CD4-positive, alpha-beta T cell (primary cell): ENCODE measurements at regions not wholly inside any gene's neighbourhood (a gene's known extent, or its start where the extent isn't known, plus 50 kb on each side); places are given as distances from the start of the nearest gene placed in this dataset.

Experiments used
- ATAC-seq: fragments of 200-7000 bp; cut with Tn5 transposase; one replicate; pipeline ENCODE4 v1.10.0; 2022; ENCODE audit warnings: mild to moderate bottlenecking; ENCODE audit not compliant: poor library complexity
- CTCF ChIA-PET: fragments of 350-600 bp; sonication (Branson Sonifier 250); formaldehyde crosslinking; loops from one replicate; lab custom pipeline; 2021; ENCODE audit warnings: antibody characterized with exemption, inconsistent platforms; lab: Charles Lee
- POLR2A ChIA-PET: fragments of 350-600 bp; sonication (Branson Sonifier 250); formaldehyde crosslinking; loops from one replicate; lab custom pipeline; 2021; ENCODE audit warnings: antibody characterized with exemption, inconsistent platforms; lab: Charles Lee
- DNase-seq, 14 experiments: peaks; one replicate each; pipeline ENCODE4 v3.0.0-alpha.2; 2013 to 2020; ENCODE audit warnings: mixed read lengths in 2 of 14
- H3K27ac ChIP-seq, 2 donors: one replicate each; pipeline versions ENCODE4 v1.5.1 to v1.7.0; 2013; ENCODE audit warnings: low read length in 2 of 2, low read depth in 1 of 2, mild to moderate bottlenecking in 1 of 2
- H3K27me3 ChIP-seq, 2 experiments: 1 replicate in 1 of 2; 2 replicates in 1 of 2; pipeline versions ENCODE4 v1.6.1 to v1.7.0; 2013; ENCODE audit warnings: low read length in 2 of 2, control low read depth in 1 of 2, mild to moderate bottlenecking in 1 of 2, moderate library complexity in 1 of 2; ENCODE audit not compliant: insufficient read depth in 2 of 2, control insufficient read depth in 1 of 2
- H3K36me3 ChIP-seq: one replicate; pipeline ENCODE4 v1.6.1; 2013; ENCODE audit warnings: low read length, control low read depth; ENCODE audit not compliant: insufficient read depth
- H3K4me1 ChIP-seq: one replicate; pipeline ENCODE4 v1.6.1; 2013; ENCODE audit warnings: low read length, control low read depth; ENCODE audit not compliant: insufficient read depth
- H3K4me3 ChIP-seq: one replicate; pipeline ENCODE4 v1.5.1; 2013; ENCODE audit warnings: mild to moderate bottlenecking, low read length, moderate library complexity
- H3K9me3 ChIP-seq, 2 experiments: 1 replicate in 1 of 2; 2 replicates in 1 of 2; pipeline versions ENCODE4 v1.6.1 to v1.7.0; 2013; ENCODE audit warnings: low read length in 2 of 2, mild to moderate bottlenecking in 2 of 2, control low read depth in 1 of 2, moderate library complexity in 1 of 2; ENCODE audit not compliant: control insufficient read depth in 1 of 2, insufficient read depth in 1 of 2
- H3K27ac Mint-ChIP-seq: one replicate; pipeline ENCODE4 v1.8.0; 2020; ENCODE audit warnings: mixed read lengths
- H3K27me3 Mint-ChIP-seq: one replicate; pipeline ENCODE4 v1.8.0; 2021; ENCODE audit warnings: mixed read lengths
- H3K36me3 Mint-ChIP-seq: one replicate; pipeline ENCODE4 v1.8.0; 2021; ENCODE audit warnings: low read depth, mixed read lengths
- H3K4me1 Mint-ChIP-seq: one replicate; pipeline ENCODE4 v1.8.0; 2021; ENCODE audit warnings: low read depth, mixed read lengths
- H3K4me3 Mint-ChIP-seq: one replicate; pipeline ENCODE4 v1.8.0; 2020; ENCODE audit warnings: mild to moderate bottlenecking, mixed read lengths
- H3K9me3 Mint-ChIP-seq: one replicate; pipeline ENCODE4 v1.8.0; 2020; ENCODE audit warnings: mixed read lengths
- intact Hi-C, 2 experiments: fragments of 100-400 bp; cut with DNase I in 1 of 2; cut with micrococcal nuclease in 1 of 2; formaldehyde crosslinking; loops; one replicate each; pipeline versions ENCODE4 v1.15.1 to v1.9.0; 2023 to 2025; cut with DNase I, micrococcal nuclease
- TF ChIP-seq, protein P1 (sequence below): fragments of 200-600 bp; IDR thresholded peaks from one replicate; pipeline ENCODE4 v1.8.0; 2022; ENCODE audit warnings: antibody characterized with exemption, mild to moderate bottlenecking

DNA sequence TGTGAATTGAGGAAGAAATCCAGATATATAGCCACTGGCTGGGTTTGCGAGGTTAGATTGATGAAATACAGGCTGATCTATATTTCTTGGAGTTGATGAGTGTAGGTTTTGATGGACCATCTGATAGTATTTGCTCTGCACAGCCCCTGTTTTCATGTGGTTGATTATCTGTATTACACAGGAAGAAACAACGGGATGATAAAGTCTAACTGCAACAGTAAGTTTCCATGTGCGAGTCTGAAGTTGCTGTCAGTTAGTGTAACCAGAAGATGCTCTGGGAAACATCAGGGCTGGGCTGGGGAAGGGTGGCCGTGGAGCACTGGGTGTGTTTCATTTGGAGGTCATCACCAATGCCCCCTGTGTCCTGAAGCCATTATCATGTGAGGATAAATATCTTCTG lies 148.4 kb upstream of the SFRP2 start:
- TF ChIP-seq, protein P1, sequence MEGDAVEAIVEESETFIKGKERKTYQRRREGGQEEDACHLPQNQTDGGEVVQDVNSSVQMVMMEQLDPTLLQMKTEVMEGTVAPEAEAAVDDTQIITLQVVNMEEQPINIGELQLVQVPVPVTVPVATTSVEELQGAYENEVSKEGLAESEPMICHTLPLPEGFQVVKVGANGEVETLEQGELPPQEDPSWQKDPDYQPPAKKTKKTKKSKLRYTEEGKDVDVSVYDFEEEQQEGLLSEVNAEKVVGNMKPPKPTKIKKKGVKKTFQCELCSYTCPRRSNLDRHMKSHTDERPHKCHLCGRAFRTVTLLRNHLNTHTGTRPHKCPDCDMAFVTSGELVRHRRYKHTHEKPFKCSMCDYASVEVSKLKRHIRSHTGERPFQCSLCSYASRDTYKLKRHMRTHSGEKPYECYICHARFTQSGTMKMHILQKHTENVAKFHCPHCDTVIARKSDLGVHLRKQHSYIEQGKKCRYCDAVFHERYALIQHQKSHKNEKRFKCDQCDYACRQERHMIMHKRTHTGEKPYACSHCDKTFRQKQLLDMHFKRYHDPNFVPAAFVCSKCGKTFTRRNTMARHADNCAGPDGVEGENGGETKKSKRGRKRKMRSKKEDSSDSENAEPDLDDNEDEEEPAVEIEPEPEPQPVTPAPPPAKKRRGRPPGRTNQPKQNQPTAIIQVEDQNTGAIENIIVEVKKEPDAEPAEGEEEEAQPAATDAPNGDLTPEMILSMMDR: no peak
- Histone ChIP-seq H3K36me3 (no peaks in the 10 kb centered on the region), H3K4me3 (no peak overlapping the region), H3K27ac (no peak overlapping the region), H3K4me1 (no peaks in the 10 kb centered on the region), H3K9me3 (no peaks in the 10 kb centered on the region), H3K27me3 (no peaks in the 10 kb centered on the region)
- peaks cover 18% of the 10 kb centered on the region for H3K27me3 Mint-ChIP-seq
- no peak overlapping the region for H3K4me3 Mint-ChIP-seq
- intact Hi-C loops: no loop called here
- H3K9me3 Mint-ChIP-seq: no peaks in the 10 kb centered on the region
- H3K27ac Mint-ChIP-seq: no peak overlapping the region
- DNase-seq (no peak), ATAC-seq (no peak)
- no peaks in the 10 kb centered on the region for H3K4me1 Mint-ChIP-seq
- POLR2A ChIA-PET: no interaction called here
- no peaks in the 10 kb centered on the region for H3K36me3 Mint-ChIP-seq
- CTCF ChIA-PET: no interaction called here

DNA sequence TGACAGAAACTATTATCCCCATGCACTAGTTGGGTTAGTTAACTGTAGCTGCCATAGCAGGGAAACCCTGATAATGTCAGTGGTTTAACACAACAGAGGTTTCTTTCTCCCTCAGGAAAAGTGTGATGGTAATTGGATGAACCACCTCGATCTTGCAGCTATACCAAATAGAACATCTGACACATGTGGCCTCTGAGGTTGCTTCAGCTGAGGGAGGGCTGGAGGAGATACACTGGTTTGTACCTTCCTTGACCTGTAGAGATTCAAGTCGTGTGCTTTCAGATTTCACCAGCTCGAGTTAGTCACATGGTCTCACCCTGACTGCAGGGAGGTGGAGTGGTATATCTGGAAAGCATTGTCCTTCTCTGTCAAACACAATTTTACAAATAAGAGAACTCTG lies 147.2 kb upstream of the SFRP2 start:
- ATAC-seq (no peak), DNase-seq (no peak)
- intact Hi-C loops: no loop called here
- Mint-ChIP-seq H3K36me3 (no peaks in the 10 kb centered on the region), H3K4me1 (no peaks in the 10 kb centered on the region), H3K9me3 (no peaks in the 10 kb centered on the region), H3K27me3 (peaks cover 24% of the 10 kb centered on the region), H3K27ac (no peak overlapping the region), H3K4me3 (no peak overlapping the region)
- Histone ChIP-seq H3K4me3 (no peak overlapping the region), H3K27me3 (no peaks in the 10 kb centered on the region), H3K36me3 (no peaks in the 10 kb centered on the region), H3K27ac (no peak overlapping the region), H3K4me1 (no peaks in the 10 kb centered on the region), H3K9me3 (no peaks in the 10 kb centered on the region)
- TF ChIP-seq, protein P1: no peak
- POLR2A ChIA-PET: no interaction called here
- CTCF ChIA-PET: no interaction called here

DNA sequence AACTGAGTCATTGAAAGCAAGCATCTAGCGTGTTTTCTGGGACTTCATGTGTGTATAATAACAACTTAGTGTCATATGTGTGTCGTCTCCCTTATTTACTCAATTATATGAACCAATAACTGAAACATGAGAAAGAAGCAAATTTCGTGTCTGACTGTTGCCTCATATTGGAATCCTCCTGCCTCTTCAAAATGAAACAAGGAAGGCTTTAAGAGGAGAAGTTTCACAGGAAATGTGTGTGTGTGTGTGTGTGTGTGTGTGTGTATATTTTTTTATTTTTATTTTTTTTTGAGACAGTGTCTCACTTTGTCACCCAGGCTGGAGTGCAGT lies 145.8 kb upstream of the SFRP2 start:
- Mint-ChIP-seq H3K9me3 (no peaks in the 10 kb centered on the region), H3K4me3 (no peak overlapping the region), H3K4me1 (no peaks in the 10 kb centered on the region), H3K27ac (no peak overlapping the region), H3K27me3 (peaks cover 24% of the 10 kb centered on the region), H3K36me3 (no peaks in the 10 kb centered on the region)
- ATAC-seq (no peak), DNase-seq (no peak)
- ChIA-PET CTCF (no interaction called here), POLR2A (no interaction called here)
- no peaks in the 10 kb centered on the region for H3K9me3 ChIP-seq
- no peak overlapping the region for H3K4me3 ChIP-seq
- H3K27ac ChIP-seq: no peak overlapping the region
- H3K4me1 ChIP-seq: no peaks in the 10 kb centered on the region
- no peaks in the 10 kb centered on the region for H3K27me3 ChIP-seq
- intact Hi-C loops: no loop called here
- TF ChIP-seq, protein P1: no peak
- no peaks in the 10 kb centered on the region for H3K36me3 ChIP-seq
